IMR-90 (cell line): ENCODE measurements at regions not wholly inside any gene's neighbourhood (a gene's known extent, or its start where the extent isn't known, plus 50 kb on each side); places are given as distances from the start of the nearest gene placed in this dataset.

ENCODE experiments used
- ATAC-seq: fragments of 200-7000 bp; cut with Tn5 transposase; 2 replicates; pipeline ENCODE4 v1.9.1; 2020; ENCODE audit warnings: low read depth, mild to moderate bottlenecking, moderate library complexity
- BruUV-seq: library from RNA; stranded (reverse); fragments of 400-500 nt; replicated peaks from 2 replicates; lab custom pipeline; 2021; lab: Mats Ljungman, UMichigan
- CTCF ChIA-PET: fragments of 300-600 bp; formaldehyde crosslinking; extraction: SDS; loops from one replicate; lab custom pipeline; 2021; ENCODE audit warnings: antibody characterized with exemption; lab: Yijun Ruan, JAX
- POLR2A ChIA-PET: fragments of 300-600 bp; sonication (Branson Sonifier 250); formaldehyde crosslinking; loops from one replicate; lab custom pipeline; 2022; ENCODE audit warnings: antibody characterized with exemption; ENCODE audit not compliant: unreplicated experiment; lab: Charles Lee
- DNase-seq: peaks from one replicate; pipeline ENCODE4 v3.0.0; 2013
- H2AFZ ChIP-seq: replicated peaks from 2 replicates; pipeline ENCODE3; 2013; ENCODE audit warnings: low read length, mild to moderate bottlenecking; ENCODE audit not compliant: poor library complexity
- H2AK5ac ChIP-seq: 2 replicates; pipeline ENCODE4 v1.6.1; 2013; ENCODE audit warnings: low read depth, low read length, inconsistent platforms
- H2AK9ac ChIP-seq: replicated peaks from 2 replicates; pipeline ENCODE3; 2013; ENCODE audit warnings: mild to moderate bottlenecking, low read depth, low read length, moderate library complexity; ENCODE audit not compliant: poor library complexity
- H2BK120ac ChIP-seq: 2 replicates; pipeline ENCODE4 v1.6.1; 2013; ENCODE audit warnings: low read depth, low read length, inconsistent platforms
- H2BK15ac ChIP-seq: 3 replicates; pipeline ENCODE4 v1.6.1; 2013; ENCODE audit warnings: low read depth, low read length, inconsistent platforms
- H2BK20ac ChIP-seq: 2 replicates; pipeline ENCODE4 v1.6.1; 2013; ENCODE audit warnings: low read depth, mild to moderate bottlenecking, inconsistent platforms, low read length, moderate library complexity
- H2BK5ac ChIP-seq: 2 replicates; pipeline ENCODE4 v1.6.1; 2013; ENCODE audit warnings: mild to moderate bottlenecking, low read depth, low read length, inconsistent platforms; ENCODE audit not compliant: poor library complexity, severe bottlenecking
- H3K14ac ChIP-seq: replicated peaks from 2 replicates; pipeline ENCODE4 v1.6.1; 2013; ENCODE audit warnings: low read depth, low read length, inconsistent platforms
- H3K18ac ChIP-seq: 2 replicates; pipeline ENCODE4 v1.6.1; 2013; ENCODE audit warnings: low read depth, low read length, control low read depth
- H3K23ac ChIP-seq: 2 replicates; pipeline ENCODE4 v1.6.1; 2013; ENCODE audit warnings: low read depth, low read length, inconsistent platforms
- H3K27ac ChIP-seq: 2 replicates; pipeline ENCODE4 v1.5.1; 2013; ENCODE audit warnings: mild to moderate bottlenecking, control low read depth, low read length; ENCODE audit not compliant: insufficient read depth
- H3K27me3 ChIP-seq: 2 replicates; pipeline ENCODE4 v1.6.1; 2013; ENCODE audit warnings: low read length; ENCODE audit not compliant: control insufficient read depth, insufficient read depth
- H3K36me3 ChIP-seq: 2 replicates; pipeline ENCODE4 v1.6.1; 2013; ENCODE audit warnings: low read length, mixed read lengths; ENCODE audit not compliant: control insufficient read depth, insufficient read depth
- H3K4ac ChIP-seq: 2 replicates; pipeline ENCODE4 v1.6.1; 2013; ENCODE audit warnings: low read depth, low read length, inconsistent platforms
- H3K4me1 ChIP-seq: 2 replicates; pipeline ENCODE4 v1.6.1; 2013; ENCODE audit warnings: low read length, mixed read lengths; ENCODE audit not compliant: control insufficient read depth, insufficient read depth
- H3K4me2 ChIP-seq: 2 replicates; pipeline ENCODE4 v1.6.1; 2013; ENCODE audit warnings: low read depth, mild to moderate bottlenecking, control low read depth, low read length, moderate library complexity
- H3K4me3 ChIP-seq: 2 replicates; pipeline ENCODE4 v1.5.1; 2013; ENCODE audit warnings: low read depth, mild to moderate bottlenecking, control low read depth, low read length, moderate library complexity; ENCODE audit not compliant: insufficient read depth
- H3K56ac ChIP-seq: 2 replicates; pipeline ENCODE4 v1.6.1; 2013; ENCODE audit warnings: low read length, inconsistent platforms; ENCODE audit not compliant: insufficient read depth; ENCODE audit errors: extremely low read depth
- H3K79me1 ChIP-seq, 2 experiments: 2 replicates each; pipeline ENCODE4 v1.6.1; 2013; ENCODE audit warnings: low read length in 2 of 2, inconsistent platforms in 1 of 2, low read depth in 1 of 2
- H3K9ac ChIP-seq: 2 replicates; pipeline ENCODE4 v1.6.1; 2013; ENCODE audit warnings: low read depth, low read length, control low read depth
- H3K9me1 ChIP-seq: 2 replicates; pipeline ENCODE4 v1.6.1; 2013; ENCODE audit warnings: low read length, inconsistent platforms; ENCODE audit not compliant: insufficient read depth
- H3K9me3 ChIP-seq: 2 replicates; pipeline ENCODE4 v1.6.1; 2013; ENCODE audit warnings: low read length; ENCODE audit not compliant: control insufficient read depth, insufficient read depth
- H4K20me1 ChIP-seq: 2 replicates; pipeline ENCODE4 v1.6.1; 2013; ENCODE audit warnings: low read length, inconsistent platforms; ENCODE audit not compliant: insufficient read depth
- H4K5ac ChIP-seq: 2 replicates; pipeline ENCODE4 v1.6.1; 2013; ENCODE audit warnings: mild to moderate bottlenecking, low read depth, low read length, control low read depth
- H4K8ac ChIP-seq, 2 experiments: 2 replicates each; pipeline ENCODE4 v1.6.1; 2013; ENCODE audit warnings: low read depth in 2 of 2, low read length in 2 of 2, control low read depth in 1 of 2, inconsistent platforms in 1 of 2
- H4K91ac ChIP-seq: 2 replicates; pipeline ENCODE4 v1.6.1; 2013; ENCODE audit warnings: low read depth, low read length, inconsistent platforms; ENCODE audit not compliant: insufficient read depth
- BHLHE40 ChIP-seq: fragments of 150-350 bp; IDR thresholded peaks from 2 replicates; pipeline ENCODE4 v1.6.1; 2016; ENCODE audit warnings: mild to moderate bottlenecking, low read depth, low read length
- CEBPB ChIP-seq: IDR thresholded peaks from 2 replicates; pipeline ENCODE4 v1.6.1; 2012; ENCODE audit warnings: low read depth, low read length, improper control_type of control experiment
- CHD1 ChIP-seq: IDR thresholded peaks from 2 replicates; pipeline ENCODE4 v1.6.1; 2012; ENCODE audit warnings: low read depth, low read length, improper control_type of control experiment
- FOS ChIP-seq: fragments of 150-350 bp; IDR thresholded peaks from 2 replicates; pipeline ENCODE4 v1.6.1; 2016; ENCODE audit warnings: low read depth, low read length
- MAFK ChIP-seq: IDR thresholded peaks from 2 replicates; pipeline ENCODE4 v1.6.1; 2012; ENCODE audit warnings: low read depth, low read length, improper control_type of control experiment
- MAZ ChIP-seq: IDR thresholded peaks from 2 replicates; pipeline ENCODE4 v1.6.1; 2012; ENCODE audit warnings: low read depth, mild to moderate bottlenecking, low read length, improper control_type of control experiment, moderate library complexity, borderline replicate concordance
- MXI1 ChIP-seq: IDR thresholded peaks from 2 replicates; pipeline ENCODE4 v1.6.1; 2012; ENCODE audit warnings: low read depth, mild to moderate bottlenecking, low read length, moderate library complexity, borderline replicate concordance
- NFE2L2 ChIP-seq: fragments of 150-350 bp; IDR thresholded peaks from 2 replicates; pipeline ENCODE4 v1.6.1; 2016; ENCODE audit warnings: low read depth, mild to moderate bottlenecking, low read length
- POLR2A ChIP-seq: IDR thresholded peaks from 2 replicates; pipeline ENCODE4 v1.6.1; 2012; ENCODE audit warnings: mild to moderate bottlenecking, low read depth, low read length
- RAD21 ChIP-seq: IDR thresholded peaks from 2 replicates; pipeline ENCODE4 v1.6.1; 2012; ENCODE audit warnings: low read length, improper control_type of control experiment
- RCOR1 ChIP-seq: IDR thresholded peaks from 2 replicates; pipeline ENCODE4 v1.6.1; 2012; ENCODE audit warnings: mild to moderate bottlenecking, low read length, improper control_type of control experiment; ENCODE audit not compliant: insufficient replicate concordance
- RFX5 ChIP-seq: IDR thresholded peaks from 2 replicates; pipeline ENCODE4 v1.8.0; 2012; ENCODE audit warnings: low read depth, mild to moderate bottlenecking, low read length, moderate library complexity
- SMC3 ChIP-seq: fragments of 150-350 bp; IDR thresholded peaks from 2 replicates; pipeline ENCODE4 v1.6.1; 2016; ENCODE audit warnings: low read depth, mild to moderate bottlenecking, antibody characterized with exemption, low read length, moderate library complexity
- WGBS, 2 experiments: methylation state at CpG; one replicate each; pipeline versions ENCODE4 v1.1.5 to v1.1.7; 2013; ENCODE audit warnings: missing lambda C conversion rate in 2 of 2; ENCODE audit not compliant: insufficient read length in 1 of 2; ENCODE audit errors: extremely low coverage in 2 of 2; 5-methylcytosine and 5-hydroxymethylcytosine counted together
- dilution Hi-C: fragments of 300-500 bp; cut with HindIII; formaldehyde crosslinking; loops from one replicate; pipeline ENCODE4 v1.14.3; 2018; ENCODE audit warnings: low sequenced_read_pairs; ENCODE audit not compliant: unreplicated experiment
- in situ Hi-C: fragments of 300-500 bp; cut with MboI; formaldehyde crosslinking; loops from 3 replicates; pipeline ENCODE4 v1.14.3; 2019; ENCODE audit warnings: low sequenced_read_pairs, inconsistent platforms, mixed read lengths
- intact Hi-C: fragments of 100-400 bp; cut with micrococcal nuclease; formaldehyde crosslinking; loops from 2 replicates; pipeline ENCODE4 v1.10.0; 2022
- TF ChIP-seq, protein P1 (sequence below): fragments of 150-350 bp; IDR thresholded peaks from 2 replicates; pipeline ENCODE4 v1.6.1; 2017; ENCODE audit warnings: mild to moderate bottlenecking, antibody characterized with exemption, low read length, low read depth
- TF ChIP-seq, protein P2 (sequence below): conservative IDR thresholded peaks from 2 replicates; pipeline ENCODE4 v1.5.1; 2012; ENCODE audit warnings: mild to moderate bottlenecking, low read depth, low read length, improper control_type of control experiment
- TF ChIP-seq, protein P3 (sequence below): fragments of 150-350 bp; IDR thresholded peaks from 2 replicates; pipeline ENCODE4 v1.6.1; 2016; ENCODE audit warnings: low read depth, mild to moderate bottlenecking, low read length, moderate library complexity, borderline replicate concordance

DNA sequence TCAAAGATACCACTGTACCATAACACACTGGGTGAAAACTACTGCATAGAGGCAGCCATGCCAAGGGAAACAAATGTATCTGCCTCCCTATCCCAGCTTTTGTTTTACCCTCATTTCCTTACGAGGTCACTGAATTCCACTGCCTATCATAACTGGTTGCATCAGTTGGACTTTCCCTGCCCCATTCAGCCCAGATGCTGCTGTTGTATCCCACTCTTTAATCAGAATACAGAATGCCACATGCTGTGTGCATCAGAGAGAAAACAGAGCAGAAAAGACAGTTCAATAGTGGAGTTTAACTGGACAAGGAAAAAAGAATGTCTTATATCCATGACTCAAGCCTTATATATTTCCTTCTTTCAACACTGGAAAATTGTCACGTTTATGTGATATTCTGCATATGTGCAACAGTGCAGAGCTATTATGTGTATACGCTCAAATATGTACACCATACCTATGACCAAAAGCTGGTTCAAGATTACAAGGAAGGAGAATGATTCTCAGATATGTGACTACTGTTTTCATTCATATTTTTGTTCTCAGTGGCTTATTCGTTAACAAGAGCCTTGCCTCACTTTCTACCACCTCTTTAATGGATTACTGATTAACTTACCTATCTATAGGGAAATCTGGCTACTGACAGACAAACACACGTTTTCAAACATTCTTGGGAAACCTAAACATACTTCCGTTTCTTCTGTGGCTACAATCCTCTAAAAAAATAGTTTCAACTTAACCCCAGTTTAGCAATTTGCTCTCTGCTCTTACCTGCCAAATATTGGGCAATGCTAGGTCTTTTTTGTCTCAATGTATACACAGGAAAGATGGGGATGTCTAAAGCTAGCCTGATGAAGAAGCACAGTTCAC lies 378.9 kb downstream of the SMARCA1 start:
- Histone ChIP-seq H3K18ac (no peak overlapping the region), H3K27me3 (no peaks in the 10 kb centered on the region), H2AK9ac (no peak overlapping the region), H2BK120ac (no peak overlapping the region), H3K23ac (no peak overlapping the region), H2AFZ (no peak overlapping the region), H2BK20ac (no peak overlapping the region), H3K4me1 (no peaks in the 10 kb centered on the region), H3K9me1 (no peaks in the 10 kb centered on the region), H3K36me3 (no peaks in the 10 kb centered on the region), H2BK15ac (no peak overlapping the region), H4K20me1 (no peaks in the 10 kb centered on the region), H4K8ac (no peak overlapping the region), H3K4me2 (no peak overlapping the region), H3K79me1 (no peaks in the 10 kb centered on the region), H4K91ac (no peak overlapping the region), H3K14ac (no peak overlapping the region), H4K5ac (no peak overlapping the region), H3K4me3 (no peak overlapping the region), H3K56ac (no peak overlapping the region), H3K9ac (no peak overlapping the region), H2AK5ac (no peak overlapping the region), H3K4ac (no peak overlapping the region), H2BK5ac (no peak overlapping the region), H3K27ac (no peak overlapping the region), H3K9me3 (no peaks in the 10 kb centered on the region)
- intact Hi-C loops = no loop called here
- no peak for TF ChIP-seq FOS
- TF ChIP-seq, protein P1, sequence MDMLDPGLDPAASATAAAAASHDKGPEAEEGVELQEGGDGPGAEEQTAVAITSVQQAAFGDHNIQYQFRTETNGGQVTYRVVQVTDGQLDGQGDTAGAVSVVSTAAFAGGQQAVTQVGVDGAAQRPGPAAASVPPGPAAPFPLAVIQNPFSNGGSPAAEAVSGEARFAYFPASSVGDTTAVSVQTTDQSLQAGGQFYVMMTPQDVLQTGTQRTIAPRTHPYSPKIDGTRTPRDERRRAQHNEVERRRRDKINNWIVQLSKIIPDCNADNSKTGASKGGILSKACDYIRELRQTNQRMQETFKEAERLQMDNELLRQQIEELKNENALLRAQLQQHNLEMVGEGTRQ = no peak
- TF ChIP-seq, protein P2, sequence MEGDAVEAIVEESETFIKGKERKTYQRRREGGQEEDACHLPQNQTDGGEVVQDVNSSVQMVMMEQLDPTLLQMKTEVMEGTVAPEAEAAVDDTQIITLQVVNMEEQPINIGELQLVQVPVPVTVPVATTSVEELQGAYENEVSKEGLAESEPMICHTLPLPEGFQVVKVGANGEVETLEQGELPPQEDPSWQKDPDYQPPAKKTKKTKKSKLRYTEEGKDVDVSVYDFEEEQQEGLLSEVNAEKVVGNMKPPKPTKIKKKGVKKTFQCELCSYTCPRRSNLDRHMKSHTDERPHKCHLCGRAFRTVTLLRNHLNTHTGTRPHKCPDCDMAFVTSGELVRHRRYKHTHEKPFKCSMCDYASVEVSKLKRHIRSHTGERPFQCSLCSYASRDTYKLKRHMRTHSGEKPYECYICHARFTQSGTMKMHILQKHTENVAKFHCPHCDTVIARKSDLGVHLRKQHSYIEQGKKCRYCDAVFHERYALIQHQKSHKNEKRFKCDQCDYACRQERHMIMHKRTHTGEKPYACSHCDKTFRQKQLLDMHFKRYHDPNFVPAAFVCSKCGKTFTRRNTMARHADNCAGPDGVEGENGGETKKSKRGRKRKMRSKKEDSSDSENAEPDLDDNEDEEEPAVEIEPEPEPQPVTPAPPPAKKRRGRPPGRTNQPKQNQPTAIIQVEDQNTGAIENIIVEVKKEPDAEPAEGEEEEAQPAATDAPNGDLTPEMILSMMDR = no peak
- TF ChIP-seq BHLHE40 = no peak
- no peak for TF ChIP-seq SMC3
- TF ChIP-seq RCOR1 = no peak
- no peak for TF ChIP-seq MAZ
- TF ChIP-seq CEBPB = no peak
- TF ChIP-seq NFE2L2 = no peak
- TF ChIP-seq CHD1 = no peak
- TF ChIP-seq RAD21 = no peak
- TF ChIP-seq MXI1 = no peak
- TF ChIP-seq POLR2A = no peak
- no peak for TF ChIP-seq RFX5
- TF ChIP-seq, protein P3, sequence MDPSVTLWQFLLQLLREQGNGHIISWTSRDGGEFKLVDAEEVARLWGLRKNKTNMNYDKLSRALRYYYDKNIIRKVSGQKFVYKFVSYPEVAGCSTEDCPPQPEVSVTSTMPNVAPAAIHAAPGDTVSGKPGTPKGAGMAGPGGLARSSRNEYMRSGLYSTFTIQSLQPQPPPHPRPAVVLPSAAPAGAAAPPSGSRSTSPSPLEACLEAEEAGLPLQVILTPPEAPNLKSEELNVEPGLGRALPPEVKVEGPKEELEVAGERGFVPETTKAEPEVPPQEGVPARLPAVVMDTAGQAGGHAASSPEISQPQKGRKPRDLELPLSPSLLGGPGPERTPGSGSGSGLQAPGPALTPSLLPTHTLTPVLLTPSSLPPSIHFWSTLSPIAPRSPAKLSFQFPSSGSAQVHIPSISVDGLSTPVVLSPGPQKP = no peak
- TF ChIP-seq MAFK = no peak
- in situ Hi-C loops = no loop called here
- dilution Hi-C loops = no loop called here
- no TSS peak for BruUV-seq
- POLR2A ChIA-PET = no interaction called here
- CTCF ChIA-PET = no interaction called here
- no CpG with 5 or more reads among the region's 6 CpGs for WGBS, 2 experiments
- DNase-seq = no peak
- no peak for ATAC-seq
